ENCODE measurements at regions not wholly inside any gene's neighbourhood (a gene's known extent, or its start where the extent isn't known, plus 50 kb on each side); places are given as distances from the start of the nearest gene placed in this dataset.

GRCh38 chr7:118496138-118496644 lies 271.7 kb downstream of the ANKRD7 start:
- no peak for TF ChIP-seq CTCF (conservative IDR thresholded peaks at IDR 0.05; ENCODE audit: low read depth, low read length)
- no peak for TF ChIP-seq NFE2L2 (IDR thresholded peaks at IDR 0.05; ENCODE audit: low read depth, low read length)
- TF ChIP-seq FOS (IDR thresholded peaks at IDR 0.05; ENCODE audit: low read depth, low read length): no peak
- TF ChIP-seq POLR2A (IDR thresholded peaks at IDR 0.05; ENCODE audit: low read depth, low read length): no peak

Data from IMR-90 (cell line).